ENCODE measurements at regions not wholly inside any gene's neighbourhood (a gene's known extent, or its start where the extent isn't known, plus 50 kb on each side); places are given as distances from the start of the nearest gene placed in this dataset.
"Not testable (repeated sequence)": the region's sequence is repeated elsewhere in the genome, so short reads cannot be mapped to it uniquely, and the experiment has no call there.

DNA sequence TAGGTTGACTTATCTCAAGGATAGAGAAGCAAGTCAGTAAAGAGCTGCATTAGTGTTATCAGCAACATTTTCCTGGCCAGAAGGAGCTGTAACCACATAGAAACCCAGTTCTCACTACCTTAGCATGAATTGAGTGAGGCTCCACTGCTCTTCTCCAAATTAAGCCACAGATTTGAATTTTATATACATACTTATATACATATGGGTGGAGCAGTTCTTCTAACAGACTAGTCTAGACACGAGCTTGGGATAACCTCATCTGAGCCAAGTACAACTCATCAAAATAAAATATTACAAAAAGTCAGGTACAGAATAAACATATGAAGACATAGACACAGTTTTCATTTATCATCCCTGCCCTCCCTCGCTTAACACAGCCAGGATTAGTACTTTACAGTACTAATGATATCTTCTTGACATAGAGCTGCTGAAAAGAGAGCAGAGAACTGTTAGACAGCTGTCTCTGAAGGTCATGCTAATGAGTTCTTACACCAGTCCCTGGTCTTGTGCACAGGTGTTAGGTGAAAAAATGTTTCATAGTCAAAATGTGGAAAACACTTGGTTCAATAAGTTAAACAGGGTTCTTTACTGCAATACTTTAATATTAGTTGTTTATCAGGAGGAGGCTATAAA is 147.4 kb upstream of the HTR1E start:
- Histone ChIP-seq H3K4me3 (ENCODE audit: insufficient read length, low read depth) (no peak overlapping the region), H3K27me3 (ENCODE audit: insufficient read depth, insufficient read length) (no peaks in the 10 kb centered on the region), H3K4me1 (ENCODE audit: insufficient read depth, insufficient read length) (no peaks in the 10 kb centered on the region), H3K9ac (ENCODE audit: insufficient read length, low read depth) (no peak overlapping the region), H3K9me3 (ENCODE audit: insufficient read depth, low read length) (no peaks in the 10 kb centered on the region), H3K36me3 (ENCODE audit: insufficient read depth, insufficient read length, low read length) (no peaks in the 10 kb centered on the region)
- DNase-seq (ENCODE audit: low read depth, low spot score) = no peak
- no peak for TF ChIP-seq YY1 (IDR thresholded peaks at IDR 0.05; ENCODE audit: insufficient read depth, insufficient read length)
- no peak for TF ChIP-seq SUZ12 (IDR thresholded peaks at IDR 0.05; ENCODE audit: extremely low read depth, insufficient read depth, insufficient read length)
- TF ChIP-seq ZNF274 (IDR thresholded peaks at IDR 0.05; ENCODE audit: low read depth, low read length) = no peak

DNA sequence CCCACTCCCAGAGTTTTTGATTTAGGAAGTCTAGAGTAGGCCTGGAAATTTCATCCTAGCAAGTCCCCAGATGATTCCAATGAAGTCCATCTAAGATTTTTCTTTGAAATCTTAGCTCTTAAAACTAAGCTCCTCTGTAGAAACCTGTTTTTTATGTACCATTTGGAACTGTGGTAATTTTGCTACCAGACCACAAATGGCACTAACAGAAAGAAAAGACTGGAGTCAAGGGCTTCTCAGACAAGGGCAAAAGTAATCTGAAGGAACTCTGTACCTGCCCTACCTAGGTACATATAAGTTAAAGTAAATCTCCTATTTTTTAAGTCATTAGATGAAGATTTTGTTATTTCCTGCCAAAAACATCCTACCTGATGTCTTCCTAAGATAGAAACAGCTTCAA is 155.0 kb upstream of the HTR1E start:
- TF ChIP-seq ZNF274 (IDR thresholded peaks at IDR 0.05; ENCODE audit: low read depth, low read length) (no peak), SUZ12 (IDR thresholded peaks at IDR 0.05; ENCODE audit: extremely low read depth, insufficient read depth, insufficient read length) (no peak), YY1 (IDR thresholded peaks at IDR 0.05; ENCODE audit: insufficient read depth, insufficient read length) (no peak)

GRCh38 chr6:86780923-86781322 is 156.4 kb upstream of the HTR1E start:
- DNase-seq (ENCODE audit: low read depth, low spot score) = no peak
- no peaks in the 10 kb centered on the region for H3K27me3 ChIP-seq (ENCODE audit: insufficient read depth, insufficient read length)
- H3K4me1 ChIP-seq (ENCODE audit: insufficient read depth, insufficient read length) = no peaks in the 10 kb centered on the region
- TF ChIP-seq ZNF274 (IDR thresholded peaks at IDR 0.05; ENCODE audit: low read depth, low read length) = no peak
- no peaks in the 10 kb centered on the region for H3K36me3 ChIP-seq (ENCODE audit: insufficient read depth, insufficient read length, low read length)
- no peak overlapping the region for H3K4me3 ChIP-seq (ENCODE audit: insufficient read length, low read depth)
- no peaks in the 10 kb centered on the region for H3K9me3 ChIP-seq (ENCODE audit: insufficient read depth, low read length)
- no peak overlapping the region for H3K9ac ChIP-seq (ENCODE audit: insufficient read length, low read depth)

More for the DNA sequence above, 155.0 kb upstream of the HTR1E start:
- Histone ChIP-seq H3K27me3 (ENCODE audit: insufficient read depth, insufficient read length) (no peaks in the 10 kb centered on the region), H3K9me3 (ENCODE audit: insufficient read depth, low read length) (no peaks in the 10 kb centered on the region), H3K4me3 (ENCODE audit: insufficient read length, low read depth) (no peak overlapping the region), H3K36me3 (ENCODE audit: insufficient read depth, insufficient read length, low read length) (no peaks in the 10 kb centered on the region), H3K9ac (ENCODE audit: insufficient read length, low read depth) (no peak overlapping the region), H3K4me1 (ENCODE audit: insufficient read depth, insufficient read length) (no peaks in the 10 kb centered on the region)
- DNase-seq (ENCODE audit: low read depth, low spot score) = no peak

DNA sequence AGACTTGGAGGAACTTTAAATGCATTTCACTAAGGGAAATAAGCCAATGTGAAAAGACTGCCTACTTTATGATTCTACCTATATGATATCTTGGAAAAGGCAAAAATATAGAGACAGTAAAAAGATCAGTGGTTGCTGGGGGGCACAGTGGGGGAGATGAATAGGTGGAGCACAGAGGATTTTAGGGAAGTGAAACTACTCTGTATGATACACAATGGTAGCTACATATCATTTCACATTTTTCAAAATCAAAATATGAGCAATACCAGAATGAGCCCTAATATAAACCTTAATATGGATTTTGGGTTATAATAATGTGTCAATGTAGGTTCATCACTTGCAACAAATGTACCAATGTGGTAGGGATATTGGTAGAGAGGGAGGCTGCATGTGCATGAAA is 161.4 kb upstream of the HTR1E start:
- no peaks in the 10 kb centered on the region for H3K4me1 ChIP-seq (ENCODE audit: insufficient read depth, insufficient read length)
- no peak overlapping the region for H3K9ac ChIP-seq (ENCODE audit: insufficient read length, low read depth)
- no peaks in the 10 kb centered on the region for H3K36me3 ChIP-seq (ENCODE audit: insufficient read depth, insufficient read length, low read length)
- DNase-seq (ENCODE audit: low read depth, low spot score) = no peak
- no peaks in the 10 kb centered on the region for H3K9me3 ChIP-seq (ENCODE audit: insufficient read depth, low read length)
- no peaks in the 10 kb centered on the region for H3K27me3 ChIP-seq (ENCODE audit: insufficient read depth, insufficient read length)
- TF ChIP-seq ZNF274 (IDR thresholded peaks at IDR 0.05; ENCODE audit: low read depth, low read length) (no peak), SUZ12 (IDR thresholded peaks at IDR 0.05; ENCODE audit: extremely low read depth, insufficient read depth, insufficient read length) (no peak), YY1 (IDR thresholded peaks at IDR 0.05; ENCODE audit: insufficient read depth, insufficient read length) (no peak)
- H3K4me3 ChIP-seq (ENCODE audit: insufficient read length, low read depth) = no peak overlapping the region

DNA sequence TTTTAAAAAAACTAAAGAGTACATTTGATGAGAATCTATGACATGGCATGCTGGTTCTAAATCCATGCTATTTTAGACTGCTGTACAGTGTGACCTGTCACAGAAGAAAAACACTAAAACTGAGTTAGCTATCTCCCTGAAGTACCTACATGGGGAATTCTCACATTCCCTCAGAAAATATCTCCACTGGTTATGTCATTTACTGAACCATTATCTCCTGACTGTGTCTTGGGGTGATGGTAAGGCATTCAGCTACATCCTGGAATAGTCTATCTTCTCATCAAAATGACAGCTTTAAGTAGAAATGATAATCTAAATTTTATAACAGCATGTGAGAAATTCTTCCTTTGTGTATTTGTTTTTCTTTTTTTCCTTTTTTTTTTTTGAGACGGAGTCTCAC is 172.1 kb upstream of the HTR1E start:
- no peak overlapping the region for H3K9ac ChIP-seq (ENCODE audit: insufficient read length, low read depth)

GRCh38 chr6:86759953-86760352 is 177.4 kb upstream of the HTR1E start:
- DNase-seq (ENCODE audit: low read depth, low spot score) = not testable (repeated sequence)

More for the DNA sequence above, 172.1 kb upstream of the HTR1E start:
- Histone ChIP-seq H3K36me3 (ENCODE audit: insufficient read depth, insufficient read length, low read length) (no peaks in the 10 kb centered on the region), H3K9me3 (ENCODE audit: insufficient read depth, low read length) (peaks cover 9% of the 10 kb centered on the region), H3K4me3 (ENCODE audit: insufficient read length, low read depth) (no peak overlapping the region), H3K4me1 (ENCODE audit: insufficient read depth, insufficient read length) (no peaks in the 10 kb centered on the region), H3K27me3 (ENCODE audit: insufficient read depth, insufficient read length) (no peaks in the 10 kb centered on the region)
- no peak for DNase-seq (ENCODE audit: low read depth, low spot score)
- TF ChIP-seq ZNF274 (IDR thresholded peaks at IDR 0.05; ENCODE audit: low read depth, low read length) (no peak), SUZ12 (IDR thresholded peaks at IDR 0.05; ENCODE audit: extremely low read depth, insufficient read depth, insufficient read length) (no peak), YY1 (IDR thresholded peaks at IDR 0.05; ENCODE audit: insufficient read depth, insufficient read length) (no peak)

GRCh38 chr6:86756640-86757229 is 180.6 kb upstream of the HTR1E start:
- DNase-seq (ENCODE audit: low read depth, low spot score) = peak; percentile 9
- Histone ChIP-seq H3K9ac (ENCODE audit: insufficient read length, low read depth) (no peak overlapping the region), H3K4me3 (ENCODE audit: insufficient read length, low read depth) (no peak overlapping the region), H3K4me1 (ENCODE audit: insufficient read depth, insufficient read length) (no peaks in the 10 kb centered on the region), H3K9me3 (ENCODE audit: insufficient read depth, low read length) (peaks cover 22% of the 10 kb centered on the region), H3K27me3 (ENCODE audit: insufficient read depth, insufficient read length) (no peaks in the 10 kb centered on the region), H3K36me3 (ENCODE audit: insufficient read depth, insufficient read length, low read length) (no peaks in the 10 kb centered on the region)
- TF ChIP-seq ZNF274 (IDR thresholded peaks at IDR 0.05; ENCODE audit: low read depth, low read length) = no peak
- no peak for TF ChIP-seq YY1 (IDR thresholded peaks at IDR 0.05; ENCODE audit: insufficient read depth, insufficient read length)
- no peak for TF ChIP-seq SUZ12 (IDR thresholded peaks at IDR 0.05; ENCODE audit: extremely low read depth, insufficient read depth, insufficient read length)

More at GRCh38 chr6:86759953-86760352, 177.4 kb upstream of the HTR1E start:
- H3K4me1 ChIP-seq (ENCODE audit: insufficient read depth, insufficient read length); H3K36me3 ChIP-seq (ENCODE audit: insufficient read depth, insufficient read length, low read length); H3K27me3 ChIP-seq (ENCODE audit: insufficient read depth, insufficient read length); H3K9ac ChIP-seq (ENCODE audit: insufficient read length, low read depth); H3K4me3 ChIP-seq (ENCODE audit: insufficient read length, low read depth): not testable (repeated sequence)
- peaks cover 22% of the 10 kb centered on the region for H3K9me3 ChIP-seq (ENCODE audit: insufficient read depth, low read length)

Measured in NT2/D1 (cell line).